Urinary bladder (tissue), 3 donors: ENCODE measurements at regions not wholly inside any gene's neighbourhood (a gene's known extent, or its start where the extent isn't known, plus 50 kb on each side); places are given as distances from the start of the nearest gene placed in this dataset.

Experiments used
- DNase-seq: peaks from one replicate; pipeline ENCODE4 v3.0.0-alpha.2; 2015; ENCODE audit errors: extremely low spot score
- H3K27ac ChIP-seq: one replicate; pipeline ENCODE4 v1.5.1; 2013; ENCODE audit warnings: low read depth, mild to moderate bottlenecking, moderate library complexity
- H3K36me3 ChIP-seq: one replicate; pipeline ENCODE4 v1.6.1; 2013; ENCODE audit warnings: mild to moderate bottlenecking, moderate library complexity; ENCODE audit not compliant: insufficient read depth
- H3K4me1 ChIP-seq: one replicate; pipeline ENCODE4 v1.6.1; 2013; ENCODE audit warnings: mild to moderate bottlenecking, moderate library complexity; ENCODE audit not compliant: insufficient read depth
- H3K4me3 ChIP-seq: one replicate; pipeline ENCODE4 v1.5.1; 2013; ENCODE audit warnings: low read depth, low read length
- WGBS: extraction: QIAGEN DNeasy Blood & Tissue Kit; methylation state at CpG from one replicate; pipeline ENCODE4 v1.1.7; 2013; 5-methylcytosine and 5-hydroxymethylcytosine counted together
- donor health status: healthy with polysubstance abuse.
- donor health status: healthy.

DNA sequence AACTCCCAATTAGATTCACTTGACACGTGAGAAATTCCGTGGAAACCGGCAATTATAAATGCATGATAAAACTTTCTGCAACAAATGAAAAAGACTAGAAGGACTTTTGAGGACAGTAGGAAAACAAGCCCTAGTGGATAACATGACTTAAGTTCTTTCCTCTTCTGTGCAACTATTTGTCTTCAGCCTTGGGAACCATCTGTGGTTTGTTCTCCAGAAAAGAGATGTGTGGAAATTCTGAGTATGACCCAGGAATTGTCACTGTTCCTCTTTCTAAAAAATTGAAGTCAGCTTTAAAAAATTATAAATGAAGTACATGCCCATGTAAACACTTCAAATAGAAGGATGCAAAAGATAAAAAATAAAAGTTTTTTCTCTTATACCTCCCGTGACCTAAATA lies 128.6 kb upstream of the SVIL start:
- Histone ChIP-seq H3K27ac (no peak overlapping the region), H3K36me3 (no peaks in the 10 kb centered on the region), H3K4me1 (no peaks in the 10 kb centered on the region), H3K4me3 (no peak overlapping the region)
- 95% methylated on average over 4 of the region's 4 CpGs for WGBS
- no peak for DNase-seq

DNA sequence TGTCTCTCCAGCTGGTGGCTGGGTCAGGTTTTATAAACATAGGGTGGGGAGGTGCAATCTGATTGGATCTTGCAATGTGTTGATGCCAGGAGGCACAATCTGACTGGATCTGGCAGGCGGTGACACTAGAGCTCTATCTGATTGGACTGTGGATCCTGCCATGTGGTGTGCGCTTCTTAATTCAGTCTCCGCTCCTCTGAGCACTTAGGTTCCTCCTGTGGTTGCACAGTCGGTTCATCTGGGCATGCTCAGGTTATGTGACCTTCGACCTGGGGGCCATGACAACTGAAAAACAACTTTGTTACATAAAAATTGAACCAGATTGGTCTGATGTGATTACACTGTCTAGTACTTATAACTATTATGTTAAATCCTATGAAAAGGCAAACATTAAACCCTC lies 127.1 kb upstream of the SVIL start:
- WGBS = 83% methylated on average over 5 of the region's 5 CpGs
- Histone ChIP-seq H3K4me3 (no peak overlapping the region), H3K36me3 (no peaks in the 10 kb centered on the region), H3K4me1 (no peaks in the 10 kb centered on the region), H3K27ac (no peak overlapping the region)
- no peak for DNase-seq

DNA sequence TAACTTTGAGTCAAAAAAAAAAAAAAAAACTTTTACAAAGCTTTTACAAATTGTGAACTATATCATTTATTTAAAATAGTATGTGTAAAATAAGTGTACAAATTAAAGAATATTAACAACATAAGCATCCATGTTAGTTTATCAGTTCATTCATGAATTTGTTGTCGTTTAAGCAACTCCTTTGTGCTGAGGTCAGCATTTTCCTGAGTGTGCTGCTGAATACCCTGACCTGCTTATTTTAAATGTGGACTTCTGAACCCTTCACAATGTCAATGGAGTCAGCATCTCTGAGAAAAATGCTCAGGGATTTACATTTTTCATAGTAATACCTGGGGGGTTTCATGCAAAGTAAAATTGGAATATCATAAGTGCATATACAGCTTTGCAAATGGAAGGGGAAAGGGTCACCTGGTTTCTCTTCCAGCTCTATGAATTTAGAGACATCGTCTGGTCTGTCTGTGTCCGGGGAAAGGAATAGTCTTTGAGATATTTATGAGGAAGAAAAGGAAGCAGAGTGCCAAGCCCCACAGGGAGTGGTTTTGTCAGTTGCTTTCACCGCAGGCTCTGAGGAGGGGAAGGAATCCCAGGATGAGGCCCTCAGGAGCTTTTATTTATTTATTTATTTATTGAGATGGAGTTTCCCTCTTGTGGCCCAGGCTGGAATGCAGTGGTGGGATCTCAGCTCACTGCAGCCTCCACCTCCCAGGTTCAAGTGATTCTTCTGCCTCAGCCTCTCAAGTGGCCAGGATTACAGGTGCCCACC lies 125.5 kb upstream of the SVIL start:
- H3K4me1 ChIP-seq = no peaks in the 10 kb centered on the region
- DNase-seq = no peak
- 72% methylated on average over 4 of the region's 4 CpGs for WGBS
- no peak overlapping the region for H3K4me3 ChIP-seq
- no peaks in the 10 kb centered on the region for H3K36me3 ChIP-seq
- no peak overlapping the region for H3K27ac ChIP-seq

DNA sequence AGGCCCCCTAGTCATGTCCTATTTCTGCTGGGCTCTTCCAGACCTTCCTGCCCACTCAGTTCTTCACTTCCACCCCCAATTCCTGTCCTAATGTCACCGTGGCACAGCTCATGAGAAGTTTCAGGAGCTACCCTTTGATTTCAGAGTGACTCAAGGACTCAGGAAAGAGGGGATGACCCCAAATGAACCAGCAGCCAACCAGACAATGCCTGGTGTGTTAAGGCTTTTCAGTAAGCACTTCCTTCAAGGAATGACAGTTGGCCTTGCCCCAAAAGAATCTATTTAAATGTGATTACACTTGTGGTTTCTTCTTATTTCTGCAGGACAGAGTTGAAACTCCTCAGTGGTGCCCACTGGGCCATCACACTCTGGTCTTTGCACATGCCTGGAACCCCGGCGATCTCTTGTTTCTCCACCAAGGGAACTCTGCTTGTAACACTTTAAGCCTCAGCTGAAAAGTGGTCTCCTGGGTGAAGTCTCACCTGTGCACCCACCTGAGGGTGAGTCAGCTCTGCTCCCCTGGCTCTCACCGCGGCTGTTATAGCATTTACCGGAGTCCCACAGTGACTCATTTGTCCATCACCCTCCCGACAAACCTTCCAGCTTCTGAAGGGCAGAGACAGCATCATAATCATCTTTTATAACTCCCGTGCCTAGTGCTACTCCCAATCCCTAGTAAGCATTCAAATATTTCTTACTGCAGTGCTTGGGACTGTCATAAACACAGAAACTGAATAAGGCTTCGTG lies 123.0 kb upstream of the SVIL start:
- Histone ChIP-seq H3K4me3 (no peak overlapping the region), H3K4me1 (no peaks in the 10 kb centered on the region), H3K27ac (no peak overlapping the region), H3K36me3 (no peaks in the 10 kb centered on the region)
- no peak for DNase-seq
- WGBS = 64% methylated on average over 9 of the region's 9 CpGs

DNA sequence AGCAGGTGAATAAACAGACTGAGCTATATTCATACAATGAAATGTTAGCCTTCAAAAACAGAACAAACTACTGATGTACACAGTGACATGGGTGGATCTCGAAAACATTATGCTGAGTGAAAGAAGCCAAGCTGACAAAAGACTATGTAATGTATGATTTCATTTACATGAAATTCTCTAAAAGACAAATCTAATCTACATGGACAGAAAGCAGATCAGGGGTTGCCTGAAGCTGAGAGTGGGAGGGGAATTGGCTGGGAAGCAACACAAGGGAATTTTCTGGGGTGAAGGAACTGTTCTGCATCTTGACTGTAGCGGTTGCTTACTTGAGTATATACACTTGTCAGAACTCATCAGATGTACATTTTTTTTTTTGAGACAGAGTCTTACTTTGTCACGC lies 121.7 kb upstream of the SVIL start:
- no peak for DNase-seq
- H3K27ac ChIP-seq = no peak overlapping the region
- WGBS = 55% methylated on average over 3 of the region's 3 CpGs
- no peaks in the 10 kb centered on the region for H3K4me1 ChIP-seq
- no peaks in the 10 kb centered on the region for H3K36me3 ChIP-seq
- no peak overlapping the region for H3K4me3 ChIP-seq

DNA sequence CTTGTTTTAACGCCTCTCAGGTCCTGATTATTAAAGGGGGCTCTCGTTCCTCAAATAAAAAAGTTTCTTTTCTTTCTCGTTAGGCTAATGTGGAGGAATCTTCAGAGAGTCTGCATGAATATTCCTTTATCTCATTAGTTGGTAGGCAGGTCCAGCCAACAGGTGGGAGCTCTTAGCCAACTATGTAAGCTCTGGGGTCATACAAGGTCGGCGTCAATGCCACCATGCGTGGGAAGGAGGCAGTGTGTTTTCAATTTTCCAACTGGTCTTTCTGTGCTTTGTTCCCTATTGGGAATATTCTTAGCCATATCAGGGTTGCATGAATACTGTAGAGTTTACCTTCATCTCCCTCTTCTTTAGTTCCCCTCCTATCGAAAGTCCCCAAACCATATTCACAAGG lies 118.5 kb upstream of the SVIL start:
- no peak overlapping the region for H3K27ac ChIP-seq
- H3K4me3 ChIP-seq = no peak overlapping the region
- no peaks in the 10 kb centered on the region for H3K4me1 ChIP-seq
- no peaks in the 10 kb centered on the region for H3K36me3 ChIP-seq
- 93% methylated on average over 7 of the region's 7 CpGs for WGBS
- no peak for DNase-seq

DNA sequence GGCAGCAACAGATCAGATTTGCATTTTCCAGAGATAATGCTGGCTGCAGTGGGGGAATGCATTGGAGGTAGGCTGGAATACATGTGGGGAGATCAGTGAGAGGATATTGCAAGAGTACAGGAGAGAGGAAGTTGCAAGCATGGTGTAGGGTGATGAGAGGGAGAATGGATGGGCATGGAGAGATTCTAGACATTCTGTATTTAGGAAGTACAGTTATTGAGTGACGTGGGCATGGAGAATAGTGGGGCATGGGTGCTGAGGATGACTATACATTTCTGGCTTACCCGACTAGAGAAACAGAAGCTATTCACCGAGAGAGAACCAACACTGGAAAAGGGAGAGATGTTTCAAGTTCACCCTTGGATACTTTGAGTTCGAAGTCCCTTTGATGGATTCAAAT lies 116.9 kb upstream of the SVIL start:
- no peaks in the 10 kb centered on the region for H3K4me1 ChIP-seq
- WGBS = 95% methylated on average over 4 of the region's 4 CpGs
- H3K4me3 ChIP-seq = no peak overlapping the region
- no peaks in the 10 kb centered on the region for H3K36me3 ChIP-seq
- H3K27ac ChIP-seq = no peak overlapping the region
- no peak for DNase-seq

DNA sequence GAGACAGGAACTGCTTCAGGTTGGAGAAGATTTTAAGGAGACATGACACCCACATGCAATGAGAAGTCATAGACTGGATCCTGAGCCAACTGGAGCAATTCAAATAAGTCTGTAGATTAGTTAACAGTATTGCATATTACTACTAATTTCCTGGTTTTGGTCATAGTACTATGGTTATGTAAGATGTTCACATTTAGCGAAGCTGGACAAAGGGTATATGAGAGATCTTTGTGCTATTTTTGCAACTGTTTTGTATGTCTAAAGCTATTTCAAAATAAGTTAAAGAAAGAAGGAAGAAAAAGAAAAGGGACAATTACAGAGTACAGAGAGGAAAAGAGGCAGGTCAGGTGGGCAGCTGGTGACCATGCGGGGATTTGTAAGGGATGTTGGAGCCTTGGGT lies 116.5 kb upstream of the SVIL start:
- H3K36me3 ChIP-seq = no peaks in the 10 kb centered on the region
- H3K4me1 ChIP-seq = no peaks in the 10 kb centered on the region
- WGBS = 96% methylated on average over 2 of the region's 2 CpGs
- no peak overlapping the region for H3K4me3 ChIP-seq
- H3K27ac ChIP-seq = no peak overlapping the region
- DNase-seq = no peak

DNA sequence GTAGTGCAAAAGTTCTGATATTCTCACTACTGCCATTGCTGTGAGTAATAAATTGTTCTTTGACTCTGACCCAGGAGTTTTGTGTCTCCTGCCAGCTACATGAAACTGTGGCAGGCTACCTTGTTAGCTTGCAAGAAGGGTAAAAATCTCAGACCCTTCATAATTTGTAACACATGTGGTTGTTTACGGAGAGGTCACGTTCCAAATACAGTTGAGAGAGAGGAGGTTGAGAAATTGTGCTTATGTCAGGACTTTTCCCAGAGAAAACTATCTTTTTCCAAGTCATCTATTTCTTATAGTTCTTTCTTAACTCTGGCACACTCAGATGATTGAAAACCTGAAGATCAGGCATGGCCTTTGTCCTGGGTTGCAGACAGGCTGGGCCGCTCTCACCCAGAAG lies 114.4 kb upstream of the SVIL start:
- Histone ChIP-seq H3K4me3 (no peak overlapping the region), H3K27ac (no peak overlapping the region), H3K4me1 (no peaks in the 10 kb centered on the region), H3K36me3 (no peaks in the 10 kb centered on the region)
- WGBS = 88% methylated on average over 3 of the region's 3 CpGs
- DNase-seq = no peak

DNA sequence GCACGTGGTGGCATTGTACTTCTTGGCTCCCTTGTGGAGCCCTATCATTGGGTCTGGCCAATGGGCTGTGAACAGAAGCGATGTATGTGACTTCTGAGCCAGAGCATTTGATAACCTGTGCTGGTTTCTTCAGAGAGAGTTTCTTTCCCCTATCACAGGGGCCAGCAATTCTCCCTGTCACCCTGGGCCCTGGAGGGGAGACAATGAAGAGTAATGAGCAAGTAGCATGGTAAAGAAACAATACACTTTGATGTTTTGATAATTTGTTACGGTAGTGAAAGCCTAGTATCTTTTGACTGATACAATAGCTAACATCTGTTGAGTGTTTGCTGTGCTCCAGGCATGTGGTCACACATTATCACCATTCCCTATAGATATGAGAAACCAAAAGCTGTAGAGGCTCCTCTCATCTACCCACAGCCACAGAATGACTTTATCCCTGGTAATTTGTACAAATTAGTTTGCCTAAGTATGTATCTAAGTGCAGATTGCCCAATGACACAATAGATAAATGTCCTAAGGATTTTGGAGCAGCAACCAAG lies 113.4 kb upstream of the SVIL start:
- Histone ChIP-seq H3K27ac (no peak overlapping the region), H3K4me1 (no peaks in the 10 kb centered on the region), H3K4me3 (no peak overlapping the region), H3K36me3 (no peaks in the 10 kb centered on the region)
- 92% methylated on average over 3 of the region's 3 CpGs for WGBS
- DNase-seq = no peak

DNA sequence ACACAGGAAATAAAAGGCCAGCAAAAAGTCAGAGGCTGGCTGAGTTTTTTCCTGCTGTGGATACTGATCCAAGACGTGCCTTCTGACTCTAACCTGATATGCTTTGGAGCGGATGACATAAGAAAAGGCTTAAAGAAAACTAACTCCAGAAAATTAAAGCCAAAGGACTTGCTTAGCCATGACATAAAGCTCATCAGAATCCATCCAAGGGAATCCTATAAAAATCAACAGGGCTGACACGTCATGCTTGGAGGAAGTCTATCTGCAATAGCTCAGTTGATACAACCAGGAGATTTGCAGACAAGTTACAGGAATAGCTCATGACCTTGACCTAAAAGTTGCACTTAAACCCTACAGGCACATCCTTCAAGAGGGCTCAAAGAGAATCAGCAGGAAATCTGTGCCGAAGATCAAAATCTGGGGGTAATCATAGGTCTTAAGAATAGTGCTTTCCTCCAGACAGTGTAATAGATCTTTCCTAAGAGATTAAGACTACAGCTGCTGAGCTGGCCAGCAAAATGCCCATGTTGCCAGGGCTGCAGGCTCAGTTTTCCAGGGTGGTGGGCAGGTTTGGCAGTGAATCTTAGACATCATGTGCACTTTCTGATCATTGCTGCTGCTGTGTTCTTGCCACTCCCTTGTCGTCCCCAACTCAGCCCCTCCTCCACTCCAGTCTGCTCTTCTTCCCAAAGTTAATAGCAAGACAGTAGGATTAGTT lies 111.5 kb upstream of the SVIL start:
- H3K4me3 ChIP-seq = no peak overlapping the region
- 14% methylated on average over 5 of the region's 5 CpGs for WGBS
- no peaks in the 10 kb centered on the region for H3K36me3 ChIP-seq
- H3K27ac ChIP-seq = no peak overlapping the region
- no peak for DNase-seq
- H3K4me1 ChIP-seq = no peaks in the 10 kb centered on the region

DNA sequence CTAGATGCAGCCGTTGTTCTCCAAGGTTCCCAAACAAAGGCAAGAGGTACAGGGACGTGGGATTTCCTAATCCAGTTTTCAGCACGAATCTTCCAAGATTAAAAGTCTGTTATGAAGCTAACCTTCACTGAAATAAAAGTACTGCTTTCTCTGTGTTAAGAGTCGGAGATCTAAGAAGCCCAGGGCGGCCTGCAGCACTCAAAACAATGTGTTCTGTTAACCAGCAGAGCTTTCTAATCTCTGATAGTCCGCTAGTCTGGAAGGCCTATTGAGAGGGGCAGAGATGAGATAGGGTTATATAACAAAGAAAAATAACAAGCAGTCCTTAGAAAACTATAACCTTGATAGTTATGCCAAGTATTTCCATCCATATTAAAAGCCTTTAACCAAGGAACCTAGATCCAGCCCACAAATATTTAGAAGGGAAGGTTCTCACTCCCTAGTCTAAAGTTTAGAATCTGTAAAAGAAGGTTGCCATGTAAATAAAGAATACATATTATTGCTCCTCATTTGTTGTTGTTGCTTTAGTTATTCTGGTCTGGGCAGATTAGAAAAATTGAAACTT lies 106.3 kb upstream of the SVIL start:
- DNase-seq = no peak
- Histone ChIP-seq H3K27ac (no peak overlapping the region), H3K4me1 (no peaks in the 10 kb centered on the region), H3K36me3 (no peaks in the 10 kb centered on the region), H3K4me3 (no peak overlapping the region)
- 45% methylated on average over 6 of the region's 6 CpGs for WGBS

DNA sequence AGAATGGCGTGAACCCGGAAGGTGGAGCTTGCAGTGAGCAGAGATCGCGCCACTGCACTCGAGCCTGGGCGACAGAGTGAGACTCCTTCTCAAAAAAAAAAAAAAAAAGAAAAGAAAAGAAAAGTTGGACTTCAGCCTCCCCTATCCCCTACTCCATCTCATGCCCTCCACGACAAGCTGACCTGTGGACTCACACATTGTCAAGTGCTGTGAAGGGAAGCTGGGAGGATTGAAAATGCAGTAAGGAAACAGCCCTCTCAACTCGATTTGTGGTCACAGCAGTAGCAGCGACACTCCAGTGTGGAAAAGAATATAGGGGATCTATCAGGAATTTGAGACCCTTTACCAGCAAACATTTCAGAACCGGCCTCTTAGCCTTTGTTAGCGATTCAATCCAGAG lies 103.6 kb upstream of the SVIL start:
- H3K4me3 ChIP-seq = no peak overlapping the region
- no peak overlapping the region for H3K27ac ChIP-seq
- H3K36me3 ChIP-seq = no peaks in the 10 kb centered on the region
- DNase-seq = no peak
- no peaks in the 10 kb centered on the region for H3K4me1 ChIP-seq
- 96% methylated on average over 11 of the region's 11 CpGs for WGBS
